MCF 10A (cell line): ENCODE measurements at regions not wholly inside any gene's neighbourhood (a gene's known extent, or its start where the extent isn't known, plus 50 kb on each side); places are given as distances from the start of the nearest gene placed in this dataset.
A peak's percentile ranks its signal among the peaks of the same experiment; 100 is the strongest.

Source experiments
- BruUV-seq: library from RNA; stranded (reverse); fragments of 400-500 nt; replicated peaks from 2 replicates; lab custom pipeline; 2021; lab: Mats Ljungman, UMichigan
- CTCF ChIA-PET: fragments of 300-600 bp; sonication (Branson Sonifier 250); formaldehyde crosslinking; extraction: SDS; loops from one replicate; lab custom pipeline; 2021; ENCODE audit warnings: antibody characterized with exemption, inconsistent platforms; lab: Yijun Ruan, JAX
- POLR2A ChIA-PET: fragments of 300-600, 350-650 bp; sonication (Branson Sonifier 250); formaldehyde crosslinking; extraction: SDS; loops from one replicate; lab custom pipeline; 2020; ENCODE audit warnings: antibody characterized with exemption, inconsistent platforms; lab: Yijun Ruan, JAX
- DNase-seq: peaks from one replicate; pipeline ENCODE4 v3.0.0-alpha.2; 2018; ENCODE audit not compliant: unreplicated experiment
- H3K27ac Mint-ChIP-seq: one replicate; pipeline ENCODE4 v1.8.0; 2022; ENCODE audit warnings: mild to moderate bottlenecking, low read depth, mixed read lengths; ENCODE audit not compliant: unreplicated experiment
- H3K27me3 Mint-ChIP-seq: one replicate; pipeline ENCODE4 v1.8.0; 2022; ENCODE audit warnings: mixed read lengths; ENCODE audit not compliant: insufficient read depth, unreplicated experiment
- H3K36me3 Mint-ChIP-seq: one replicate; pipeline ENCODE4 v1.8.0; 2022; ENCODE audit warnings: mild to moderate bottlenecking, moderate library complexity, mixed read lengths; ENCODE audit not compliant: insufficient read depth, unreplicated experiment
- H3K4me1 Mint-ChIP-seq: one replicate; pipeline ENCODE4 v1.8.0; 2022; ENCODE audit warnings: mixed read lengths; ENCODE audit not compliant: insufficient read depth, unreplicated experiment
- H3K4me3 Mint-ChIP-seq: one replicate; pipeline ENCODE4 v1.8.0; 2022; ENCODE audit warnings: mild to moderate bottlenecking, moderate library complexity, mixed read lengths; ENCODE audit not compliant: unreplicated experiment
- H3K9me3 Mint-ChIP-seq: one replicate; pipeline ENCODE4 v1.8.0; 2022; ENCODE audit warnings: mixed read lengths; ENCODE audit not compliant: unreplicated experiment
- CTCF ChIP-seq: fragments of 200-600 bp; IDR thresholded peaks from one replicate; pipeline ENCODE4 v1.8.0; 2022; ENCODE audit warnings: antibody characterized with exemption, mild to moderate bottlenecking; ENCODE audit not compliant: unreplicated experiment
- intact Hi-C: fragments of 100-400 bp; cut with micrococcal nuclease; formaldehyde crosslinking; loops from 2 replicates; pipeline ENCODE4 v1.14.1; 2022

GRCh38 chr18:54023471-54023870 lies 201.0 kb downstream of the MBD2 start:
- H3K4me3 Mint-ChIP-seq, result no peak overlapping the region
- DNase-seq, result peak; percentile 70
- H3K36me3 Mint-ChIP-seq, result no peaks in the 10 kb centered on the region
- no TSS peak for BruUV-seq
- H3K27me3 Mint-ChIP-seq, result no peaks in the 10 kb centered on the region
- POLR2A ChIA-PET, result interaction anchor here (0.8 kb wide), 1 partner anchor 63 kb away, joined by 4 read pairs; no protein-coding TSS in a partner anchor
- CTCF ChIA-PET, result interaction anchor here (1.1 kb wide), 1 partner anchor 34 kb away, joined by 3 read pairs; no protein-coding TSS in a partner anchor
- peaks cover 14% of the 10 kb centered on the region for H3K4me1 Mint-ChIP-seq
- H3K9me3 Mint-ChIP-seq, result no peaks in the 10 kb centered on the region
- peak overlapping the region; percentile 82 for H3K27ac Mint-ChIP-seq
- intact Hi-C loops, result no loop called here
- no peak for TF ChIP-seq CTCF

- Mint-ChIP-seq H3K27ac (no peak overlapping the region), H3K4me1 (peaks cover 14% of the 10 kb centered on the region), H3K36me3 (no peaks in the 10 kb centered on the region), H3K4me3 (no peak overlapping the region), H3K27me3 (no peaks in the 10 kb centered on the region), H3K9me3 (no peaks in the 10 kb centered on the region)
- no peak for DNase-seq
- ChIA-PET CTCF (no interaction called here), POLR2A (no interaction called here)
- TF ChIP-seq CTCF, result no peak
- intact Hi-C loops, result no loop called here
- no TSS peak for BruUV-seq
Measured at GRCh38 chr18:54020966-54021365, 203.5 kb downstream of the MBD2 start.

GRCh38 chr18:54020156-54020745 lies 204.2 kb downstream of the MBD2 start:
- POLR2A ChIA-PET, result no interaction called here
- Mint-ChIP-seq H3K9me3 (no peaks in the 10 kb centered on the region), H3K36me3 (no peaks in the 10 kb centered on the region), H3K4me1 (peaks cover 14% of the 10 kb centered on the region), H3K27me3 (no peaks in the 10 kb centered on the region), H3K27ac (no peak overlapping the region), H3K4me3 (no peak overlapping the region)
- BruUV-seq, result no TSS peak
- intact Hi-C loops, result no loop called here
- CTCF ChIA-PET, result interaction anchor here (0.5 kb wide), 1 partner anchor 163 kb away, joined by 6 read pairs; no protein-coding TSS in a partner anchor
- no peak for DNase-seq
- TF ChIP-seq CTCF, result no peak

GRCh38 chr18:54019641-54020040 lies 204.8 kb downstream of the MBD2 start:
- intact Hi-C loops, result no loop called here
- no peak for DNase-seq
- Mint-ChIP-seq H3K9me3 (no peaks in the 10 kb centered on the region), H3K36me3 (no peaks in the 10 kb centered on the region), H3K4me3 (no peak overlapping the region), H3K27me3 (no peaks in the 10 kb centered on the region), H3K27ac (no peak overlapping the region), H3K4me1 (peaks cover 14% of the 10 kb centered on the region)
- ChIA-PET CTCF (interaction anchor here (0.8 kb wide), 1 partner anchor 1081 kb away, joined by 3 read pairs; no protein-coding TSS in a partner anchor), POLR2A (no interaction called here)
- no TSS peak for BruUV-seq
- TF ChIP-seq CTCF, result no peak
